Left lobe of liver (tissue), 2 donors: ENCODE measurements at regions not wholly inside any gene's neighbourhood (a gene's known extent, or its start where the extent isn't known, plus 50 kb on each side); places are given as distances from the start of the nearest gene placed in this dataset.

Source experiments
- ATAC-seq: fragments of 200-7000 bp; cut with Tn5 transposase; one replicate; pipeline ENCODE4 v1.9.1; 2020; ENCODE audit warnings: mild to moderate bottlenecking, moderate library complexity
- DNase-seq: peaks from one replicate; pipeline ENCODE4 v3.0.0-alpha.2; 2020; ENCODE audit warnings: low spot score
- donor health status: DM: no; HTN: no; CAD: no; lungs with moderate emphysema.
- donor health status: DM: no; HTN: yes; CAD: no.

GRCh38 chr9:129322022-129322621 lies 144.1 kb upstream of the IER5L start:
- peak; percentile 47 for DNase-seq
- no peak for ATAC-seq

DNA sequence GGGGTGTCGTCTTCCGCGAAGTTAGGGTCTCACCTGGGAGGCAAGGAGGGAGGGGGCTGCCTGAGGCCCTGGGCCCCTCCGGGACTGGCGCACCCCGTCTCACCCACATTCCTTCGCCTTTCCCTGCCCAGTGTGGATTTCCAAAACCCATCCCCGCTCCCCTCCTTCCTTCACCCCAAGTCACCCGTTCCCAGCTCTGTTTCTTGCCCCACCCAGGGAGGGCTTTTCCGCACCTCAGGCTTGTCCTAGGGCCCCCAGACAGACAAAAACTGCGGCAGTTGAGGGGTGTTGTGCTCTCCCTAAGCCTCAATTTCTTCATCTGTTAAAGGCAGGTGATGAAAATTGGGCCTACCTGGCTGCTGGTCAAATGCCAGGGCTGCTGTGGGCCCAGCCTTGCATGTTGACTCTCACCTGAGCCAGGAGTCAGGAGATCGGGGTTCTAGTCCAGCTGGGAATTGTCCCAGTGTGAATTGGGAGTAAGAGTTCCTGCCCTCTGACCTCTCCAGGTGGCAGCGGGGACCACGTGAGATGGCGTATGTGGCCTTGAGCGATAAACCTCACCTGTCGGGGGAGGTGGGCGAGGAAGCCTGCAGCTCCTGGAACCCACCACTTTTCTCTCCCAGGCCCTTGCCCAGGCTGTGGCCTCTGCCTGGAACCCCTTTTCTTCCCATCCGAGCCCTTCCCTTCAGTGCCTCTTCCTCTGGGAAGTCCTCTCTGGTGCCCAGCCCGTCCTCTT lies 143.4 kb upstream of the IER5L start:
- ATAC-seq (peak; percentile 60), DNase-seq (peak; percentile 89)

GRCh38 chr9:129320575-129321285 lies 142.7 kb upstream of the IER5L start:
- ATAC-seq (peak; percentile 65), DNase-seq (peak; percentile 67)

- ATAC-seq: no peak
Observed at GRCh38 chr9:129319938-129320481, 141.9 kb upstream of the IER5L start.

GRCh38 chr9:129319076-129319937 lies 141.2 kb upstream of the IER5L start:
- DNase-seq (peak; percentile 46), ATAC-seq (no peak)

More at GRCh38 chr9:129319938-129320481, 141.9 kb upstream of the IER5L start:
- peak; percentile 42 for DNase-seq

- DNase-seq (peak; percentile 48), ATAC-seq (no peak)
Observed at GRCh38 chr9:129318121-129319075, 140.3 kb upstream of the IER5L start.

DNA sequence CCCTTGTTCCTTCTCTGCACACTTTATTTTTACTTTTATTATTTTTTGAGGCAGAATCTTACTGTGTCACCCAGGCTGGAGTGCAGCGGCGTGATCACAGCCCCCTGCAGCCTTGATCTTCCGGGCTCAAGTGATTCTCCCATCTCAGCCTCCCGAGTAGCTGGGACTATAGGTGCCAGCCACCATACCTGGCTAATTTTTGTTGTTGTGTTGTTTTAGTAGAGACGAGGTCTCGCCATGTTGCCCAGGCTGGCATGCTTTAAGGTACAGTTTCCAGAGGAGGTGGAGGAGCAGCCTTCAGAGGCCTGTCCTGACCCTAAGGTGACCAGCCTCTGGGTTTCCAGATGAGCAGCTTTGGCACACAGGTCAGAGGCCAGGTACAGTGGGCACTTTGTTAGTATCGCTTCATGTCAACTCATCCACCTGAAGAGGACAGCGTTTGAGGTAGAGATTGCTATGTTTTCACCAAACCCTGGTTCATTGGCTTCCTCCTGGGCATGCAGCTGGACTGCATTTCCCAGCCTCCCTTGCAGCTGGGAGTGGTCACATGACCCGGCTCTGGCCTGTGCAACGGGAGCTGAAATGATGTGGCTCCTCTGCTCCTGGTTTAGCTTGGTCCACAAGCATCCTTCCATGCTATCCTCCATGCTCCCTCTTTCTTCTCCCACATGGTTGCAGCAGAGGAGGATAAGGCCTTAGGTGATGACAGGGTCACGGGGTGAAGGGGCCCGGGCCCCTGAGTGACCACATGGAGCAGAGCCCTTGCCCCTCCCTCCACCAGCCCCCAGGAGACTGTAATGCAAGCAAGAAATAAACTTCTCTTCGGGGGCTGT lies 139.3 kb upstream of the IER5L start:
- ATAC-seq (peak; percentile 33), DNase-seq (peak; percentile 63)

GRCh38 chr9:129316281-129317030 lies 138.4 kb upstream of the IER5L start:
- peak; percentile 38 for DNase-seq

GRCh38 chr9:129313331-129313955 lies 135.4 kb upstream of the IER5L start:
- DNase-seq: peak; percentile 38
- ATAC-seq: no peak

More at GRCh38 chr9:129316281-129317030, 138.4 kb upstream of the IER5L start:
- ATAC-seq: no peak

DNA sequence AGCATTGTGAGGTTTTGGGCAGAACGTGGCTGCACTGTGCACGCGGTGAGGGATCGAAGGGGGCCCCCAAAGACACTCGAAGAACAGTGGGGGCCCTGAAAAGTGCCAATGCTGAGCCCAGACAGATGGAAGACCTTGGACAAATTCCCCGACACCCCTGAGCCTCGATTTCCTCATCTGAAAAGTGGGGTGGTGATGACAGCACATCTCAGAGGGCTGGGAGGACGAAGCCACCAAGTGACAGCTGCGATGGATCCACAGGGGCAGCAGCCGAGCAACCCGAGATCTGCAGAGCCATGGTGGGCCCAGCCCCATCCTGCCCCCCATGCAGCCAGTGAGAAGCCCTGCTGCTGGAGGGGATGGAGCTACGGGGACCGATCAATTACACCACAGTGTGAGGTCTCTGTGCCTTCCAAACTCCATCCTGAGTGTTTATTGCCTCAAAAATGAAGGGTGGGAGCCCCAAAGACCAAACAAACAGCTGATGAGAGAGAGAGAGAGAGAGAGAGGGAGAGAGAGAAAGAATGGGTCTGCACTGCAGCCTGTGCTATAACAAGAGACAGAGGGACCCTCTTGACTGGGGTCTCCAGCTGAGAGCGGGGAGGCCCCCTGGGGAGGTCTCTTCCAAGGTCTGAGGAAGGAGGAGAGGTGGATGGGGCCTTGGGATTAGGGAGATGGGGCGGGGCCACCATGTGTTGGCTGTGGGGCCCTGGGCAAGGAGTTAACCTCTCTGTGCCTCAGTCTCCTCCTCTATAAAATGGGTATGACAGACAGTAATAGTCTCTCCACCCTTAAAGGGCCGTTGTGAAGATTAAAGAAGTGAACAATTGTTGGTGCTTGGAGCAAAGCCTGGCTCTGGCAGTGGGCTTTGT lies 134.4 kb upstream of the IER5L start:
- ATAC-seq: no peak

GRCh38 chr9:129311643-129312042 lies 133.6 kb upstream of the IER5L start:
- DNase-seq: peak; percentile 12
- ATAC-seq: no peak

More for the DNA sequence above, 134.4 kb upstream of the IER5L start:
- peak; percentile 40 for DNase-seq

DNA sequence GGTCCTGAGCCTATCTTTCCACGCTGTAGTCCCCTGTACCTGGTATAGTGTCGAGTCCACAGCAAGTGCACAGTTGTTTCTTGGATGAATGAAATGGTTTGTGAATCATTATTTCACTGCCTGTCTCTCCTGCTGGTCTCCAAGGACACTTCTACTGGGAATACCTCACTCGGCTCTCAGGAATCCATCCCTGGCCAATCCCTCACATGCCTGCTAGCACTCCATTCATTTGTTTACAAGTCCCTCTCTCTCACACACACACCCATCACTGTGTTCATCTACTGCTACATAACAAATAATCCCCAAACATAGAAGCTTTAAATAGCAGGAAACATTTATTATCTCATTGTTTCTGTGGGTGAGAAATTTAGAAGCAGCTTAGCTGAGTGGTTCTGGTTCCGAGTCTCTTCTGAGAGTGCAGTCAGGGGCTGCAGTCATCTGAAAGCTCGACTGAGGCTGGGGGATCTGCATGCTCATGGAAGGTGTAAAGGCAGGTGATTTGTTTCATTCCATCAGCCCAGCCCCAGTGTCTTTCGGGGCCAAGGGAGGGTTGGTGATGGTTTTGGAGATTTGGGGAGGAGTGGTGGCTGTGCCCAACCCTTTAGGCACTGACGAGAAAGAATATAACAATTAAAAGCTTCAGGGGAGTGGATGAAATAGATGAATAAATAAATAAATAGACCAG lies 132.7 kb upstream of the IER5L start:
- peak; percentile 7 for DNase-seq
- no peak for ATAC-seq

- DNase-seq (peak; percentile 19), ATAC-seq (no peak)
Observed at GRCh38 chr9:129309906-129310305, 131.8 kb upstream of the IER5L start.

DNA sequence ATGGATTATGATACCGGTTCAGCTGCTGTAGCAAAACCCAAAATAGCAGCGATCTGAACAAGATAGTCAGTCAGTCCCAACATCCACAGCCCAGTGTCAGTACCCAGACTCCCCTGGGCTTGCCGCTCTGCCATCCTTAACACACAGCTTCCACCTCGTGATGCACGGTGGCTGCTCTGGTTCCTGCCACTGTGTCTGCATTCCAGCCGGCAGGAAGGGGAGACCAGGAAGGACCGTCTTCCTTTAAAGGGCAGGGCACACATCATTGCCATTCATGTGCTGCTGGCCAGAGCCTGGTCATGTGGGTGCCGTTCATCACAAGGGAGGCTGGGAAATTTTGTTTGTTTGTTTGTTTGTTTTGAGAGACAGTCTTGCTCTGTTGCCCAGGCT lies 131.0 kb upstream of the IER5L start:
- peak; percentile 30 for DNase-seq
- ATAC-seq: no peak

DNA sequence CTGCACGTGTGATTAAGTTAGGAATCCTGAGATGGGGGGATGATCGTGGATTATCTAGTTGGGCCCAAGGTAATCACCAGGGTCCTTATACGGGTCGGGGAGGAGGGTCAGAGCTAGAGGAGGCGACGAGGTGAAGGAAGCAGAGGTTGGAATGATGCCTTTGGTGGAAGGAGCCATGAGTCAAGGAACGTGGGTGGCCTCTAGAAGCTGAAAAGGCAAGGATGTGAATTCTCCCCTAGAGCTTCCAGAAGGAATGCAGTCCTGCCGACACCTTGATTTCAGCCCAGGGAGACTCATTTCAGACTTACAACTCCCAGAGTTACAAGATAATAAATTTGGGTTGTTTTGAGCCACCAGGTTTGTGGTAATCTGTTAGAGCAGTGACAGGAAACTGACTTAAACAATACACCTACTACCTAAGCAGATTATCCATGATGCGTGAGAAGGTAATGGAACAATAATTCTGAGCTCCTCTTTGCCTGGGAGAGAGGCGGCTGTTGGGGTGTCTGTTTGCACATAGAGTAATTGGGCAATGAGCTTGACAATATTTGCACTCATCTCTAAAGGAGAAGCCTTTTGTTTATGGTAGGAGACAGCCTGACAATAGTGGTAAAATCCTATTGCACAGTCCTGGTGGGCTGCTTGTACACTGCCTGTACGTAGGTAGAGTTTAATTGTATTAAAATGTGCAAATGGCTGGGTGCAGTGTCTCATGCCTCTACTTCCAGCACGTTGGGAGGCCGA lies 129.3 kb upstream of the IER5L start:
- ATAC-seq (no peak), DNase-seq (peak; percentile 21)
